ENCODE measurements at regions not wholly inside any gene's neighbourhood (a gene's known extent, or its start where the extent isn't known, plus 50 kb on each side); places are given as distances from the start of the nearest gene placed in this dataset.

DNA sequence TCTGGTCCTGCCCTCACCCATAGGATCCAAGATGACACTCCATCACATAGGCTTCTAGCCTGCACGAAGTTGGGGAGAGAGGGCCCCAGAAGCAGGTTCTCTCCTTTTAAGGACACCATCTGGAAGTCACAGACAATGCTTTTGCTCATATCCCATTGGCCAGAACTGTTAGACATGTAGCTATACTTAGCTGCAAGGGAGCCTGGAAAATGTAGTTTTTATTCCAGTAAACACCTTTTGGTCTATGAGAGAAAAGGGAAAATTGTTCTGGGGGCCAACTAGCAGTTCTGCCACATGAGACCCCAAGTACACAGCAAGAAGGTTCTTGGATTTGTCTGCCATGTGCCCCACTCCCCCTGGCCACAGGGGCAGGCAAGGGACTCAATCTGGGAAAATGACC is 206.1 kb downstream of the ZFP36L2 start:
- TF ChIP-seq, protein P1, sequence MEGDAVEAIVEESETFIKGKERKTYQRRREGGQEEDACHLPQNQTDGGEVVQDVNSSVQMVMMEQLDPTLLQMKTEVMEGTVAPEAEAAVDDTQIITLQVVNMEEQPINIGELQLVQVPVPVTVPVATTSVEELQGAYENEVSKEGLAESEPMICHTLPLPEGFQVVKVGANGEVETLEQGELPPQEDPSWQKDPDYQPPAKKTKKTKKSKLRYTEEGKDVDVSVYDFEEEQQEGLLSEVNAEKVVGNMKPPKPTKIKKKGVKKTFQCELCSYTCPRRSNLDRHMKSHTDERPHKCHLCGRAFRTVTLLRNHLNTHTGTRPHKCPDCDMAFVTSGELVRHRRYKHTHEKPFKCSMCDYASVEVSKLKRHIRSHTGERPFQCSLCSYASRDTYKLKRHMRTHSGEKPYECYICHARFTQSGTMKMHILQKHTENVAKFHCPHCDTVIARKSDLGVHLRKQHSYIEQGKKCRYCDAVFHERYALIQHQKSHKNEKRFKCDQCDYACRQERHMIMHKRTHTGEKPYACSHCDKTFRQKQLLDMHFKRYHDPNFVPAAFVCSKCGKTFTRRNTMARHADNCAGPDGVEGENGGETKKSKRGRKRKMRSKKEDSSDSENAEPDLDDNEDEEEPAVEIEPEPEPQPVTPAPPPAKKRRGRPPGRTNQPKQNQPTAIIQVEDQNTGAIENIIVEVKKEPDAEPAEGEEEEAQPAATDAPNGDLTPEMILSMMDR (IDR thresholded peaks at IDR 0.05; ENCODE audit: insufficient read depth, low read length) = no peak
- TF ChIP-seq SPI1 (IDR thresholded peaks at IDR 0.05; ENCODE audit: borderline replicate concordance, low read depth) (no peak), POLR2AphosphoS5 (IDR thresholded peaks at IDR 0.05; ENCODE audit: low read depth) (no peak)
- TF ChIP-seq, protein P2, sequence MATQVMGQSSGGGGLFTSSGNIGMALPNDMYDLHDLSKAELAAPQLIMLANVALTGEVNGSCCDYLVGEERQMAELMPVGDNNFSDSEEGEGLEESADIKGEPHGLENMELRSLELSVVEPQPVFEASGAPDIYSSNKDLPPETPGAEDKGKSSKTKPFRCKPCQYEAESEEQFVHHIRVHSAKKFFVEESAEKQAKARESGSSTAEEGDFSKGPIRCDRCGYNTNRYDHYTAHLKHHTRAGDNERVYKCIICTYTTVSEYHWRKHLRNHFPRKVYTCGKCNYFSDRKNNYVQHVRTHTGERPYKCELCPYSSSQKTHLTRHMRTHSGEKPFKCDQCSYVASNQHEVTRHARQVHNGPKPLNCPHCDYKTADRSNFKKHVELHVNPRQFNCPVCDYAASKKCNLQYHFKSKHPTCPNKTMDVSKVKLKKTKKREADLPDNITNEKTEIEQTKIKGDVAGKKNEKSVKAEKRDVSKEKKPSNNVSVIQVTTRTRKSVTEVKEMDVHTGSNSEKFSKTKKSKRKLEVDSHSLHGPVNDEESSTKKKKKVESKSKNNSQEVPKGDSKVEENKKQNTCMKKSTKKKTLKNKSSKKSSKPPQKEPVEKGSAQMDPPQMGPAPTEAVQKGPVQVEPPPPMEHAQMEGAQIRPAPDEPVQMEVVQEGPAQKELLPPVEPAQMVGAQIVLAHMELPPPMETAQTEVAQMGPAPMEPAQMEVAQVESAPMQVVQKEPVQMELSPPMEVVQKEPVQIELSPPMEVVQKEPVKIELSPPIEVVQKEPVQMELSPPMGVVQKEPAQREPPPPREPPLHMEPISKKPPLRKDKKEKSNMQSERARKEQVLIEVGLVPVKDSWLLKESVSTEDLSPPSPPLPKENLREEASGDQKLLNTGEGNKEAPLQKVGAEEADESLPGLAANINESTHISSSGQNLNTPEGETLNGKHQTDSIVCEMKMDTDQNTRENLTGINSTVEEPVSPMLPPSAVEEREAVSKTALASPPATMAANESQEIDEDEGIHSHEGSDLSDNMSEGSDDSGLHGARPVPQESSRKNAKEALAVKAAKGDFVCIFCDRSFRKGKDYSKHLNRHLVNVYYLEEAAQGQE (IDR thresholded peaks at IDR 0.05; ENCODE audit: insufficient replicate concordance, low read depth) = no peak
